ENCODE measurements at regions not wholly inside any gene's neighbourhood (a gene's known extent, or its start where the extent isn't known, plus 50 kb on each side); places are given as distances from the start of the nearest gene placed in this dataset.

GRCh38 chr3:46138581-46138980 is 69.5 kb downstream of the CCR1 start:
- TF ChIP-seq CTCF (conservative IDR thresholded peaks at IDR 0.05) (no peak), ZFX (IDR thresholded peaks at IDR 0.05) (no peak)
